Keratinocyte (primary cell): ENCODE measurements at regions not wholly inside any gene's neighbourhood (a gene's known extent, or its start where the extent isn't known, plus 50 kb on each side); places are given as distances from the start of the nearest gene placed in this dataset.

ENCODE experiments used
- DNase-seq: peaks from one replicate; pipeline ENCODE4 v3.0.0-alpha.2; 2011; ENCODE audit warnings: low read depth, missing footprints, low spot score
- FAIRE-seq: peaks from 2 replicates; lab custom pipeline; 2011; peaks lifted over from hg19 to GRCh38; lab: Jason Lieb, UNC
- H2AFZ ChIP-seq: 2 replicates; pipeline ENCODE4 v1.6.0; 2012; ENCODE audit warnings: low read length, control low read depth, inconsistent platforms; ENCODE audit not compliant: control insufficient read depth
- H3K27ac ChIP-seq: 2 replicates; pipeline ENCODE4 v1.5.1; 2011; ENCODE audit warnings: low read length; ENCODE audit not compliant: control insufficient read depth, insufficient read depth
- H3K27me3 ChIP-seq: 3 replicates; pipeline ENCODE4 v1.6.0; 2011; ENCODE audit warnings: low read length; ENCODE audit not compliant: control insufficient read depth, insufficient read depth; ENCODE audit errors: extremely low read depth
- H3K36me3 ChIP-seq, 2 experiments: 2 replicates in 1 of 2; 3 replicates in 1 of 2; pipeline ENCODE4 v1.5.1; 2011; ENCODE audit warnings: low read length in 2 of 2, mild to moderate bottlenecking in 1 of 2; ENCODE audit not compliant: control insufficient read depth in 2 of 2, insufficient read depth in 2 of 2; ENCODE audit errors: extremely low read depth in 1 of 2
- H3K4me1 ChIP-seq: 3 replicates; pipeline ENCODE4 v1.5.1; 2011; ENCODE audit warnings: low read length; ENCODE audit not compliant: control insufficient read depth, insufficient read depth; ENCODE audit errors: extremely low read depth
- H3K4me2 ChIP-seq: 3 replicates; pipeline ENCODE4 v1.6.0; 2011; ENCODE audit warnings: low read depth, low read length; ENCODE audit not compliant: control insufficient read depth, insufficient read depth; ENCODE audit errors: extremely low read depth
- H3K4me3 ChIP-seq, 3 experiments: fragments of 200-600 bp in 1 of 3; sonication (generic) in 1 of 3; 2 replicates in 2 of 3; 3 replicates in 1 of 3; pipeline ENCODE4 v1.5.1; 2011 to 2016; ENCODE audit warnings: low read length in 3 of 3, mild to moderate bottlenecking in 3 of 3, control low read depth in 2 of 3, inconsistent platforms in 1 of 3, low read depth in 1 of 3, mixed read lengths in 1 of 3, mixed run types in 1 of 3, moderate library complexity in 1 of 3; ENCODE audit not compliant: control insufficient read depth in 2 of 3, insufficient read depth in 2 of 3; ENCODE audit errors: extremely low read depth in 1 of 3
- H3K79me2 ChIP-seq: 2 replicates; pipeline ENCODE4 v1.6.0; 2012; ENCODE audit warnings: low read length; ENCODE audit not compliant: control insufficient read depth, insufficient read depth
- H3K9ac ChIP-seq: 3 replicates; pipeline ENCODE4 v1.6.0; 2011; ENCODE audit warnings: low read length; ENCODE audit not compliant: control insufficient read depth, insufficient read depth; ENCODE audit errors: extremely low read depth
- H3K9me1 ChIP-seq: 3 replicates; pipeline ENCODE4 v1.6.0; 2011; ENCODE audit warnings: low read length; ENCODE audit not compliant: control insufficient read depth, insufficient read depth; ENCODE audit errors: extremely low read depth
- H3K9me3 ChIP-seq: 2 replicates; pipeline ENCODE4 v1.5.1; 2012; ENCODE audit warnings: low read depth, low read length; ENCODE audit not compliant: control insufficient read depth
- H4K20me1 ChIP-seq: 3 replicates; pipeline ENCODE4 v1.6.0; 2011; ENCODE audit warnings: low read length; ENCODE audit not compliant: control insufficient read depth, insufficient read depth; ENCODE audit errors: extremely low read depth
- EZH2 ChIP-seq: IDR thresholded peaks from one replicate; pipeline ENCODE4 v1.6.1; 2012; ENCODE audit warnings: inconsistent platforms, mild to moderate bottlenecking, low read length, moderate library complexity
- dilution Hi-C: fragments of 300-500 bp; cut with MboI; formaldehyde crosslinking; loops from one replicate; pipeline ENCODE4 v1.7.0; 2020; ENCODE audit warnings: low sequenced_read_pairs; ENCODE audit not compliant: extremely low pct_ligation_motif_present
- TF ChIP-seq, protein P1 (sequence below), 3 experiments: IDR thresholded peaks in 1 of 3; conservative IDR thresholded peaks in 1 of 3; optimal IDR thresholded peaks in 1 of 3; 2 replicates in 2 of 3; 3 replicates in 1 of 3; pipeline versions ENCODE3 to v1.5.1; 2011; ENCODE audit warnings: low read length in 3 of 3, mild to moderate bottlenecking in 3 of 3, moderate library complexity in 2 of 3, control low read depth in 1 of 3, inconsistent platforms in 1 of 3; ENCODE audit not compliant: insufficient read depth in 2 of 3; ENCODE audit errors: extremely low read depth in 1 of 3

DNA sequence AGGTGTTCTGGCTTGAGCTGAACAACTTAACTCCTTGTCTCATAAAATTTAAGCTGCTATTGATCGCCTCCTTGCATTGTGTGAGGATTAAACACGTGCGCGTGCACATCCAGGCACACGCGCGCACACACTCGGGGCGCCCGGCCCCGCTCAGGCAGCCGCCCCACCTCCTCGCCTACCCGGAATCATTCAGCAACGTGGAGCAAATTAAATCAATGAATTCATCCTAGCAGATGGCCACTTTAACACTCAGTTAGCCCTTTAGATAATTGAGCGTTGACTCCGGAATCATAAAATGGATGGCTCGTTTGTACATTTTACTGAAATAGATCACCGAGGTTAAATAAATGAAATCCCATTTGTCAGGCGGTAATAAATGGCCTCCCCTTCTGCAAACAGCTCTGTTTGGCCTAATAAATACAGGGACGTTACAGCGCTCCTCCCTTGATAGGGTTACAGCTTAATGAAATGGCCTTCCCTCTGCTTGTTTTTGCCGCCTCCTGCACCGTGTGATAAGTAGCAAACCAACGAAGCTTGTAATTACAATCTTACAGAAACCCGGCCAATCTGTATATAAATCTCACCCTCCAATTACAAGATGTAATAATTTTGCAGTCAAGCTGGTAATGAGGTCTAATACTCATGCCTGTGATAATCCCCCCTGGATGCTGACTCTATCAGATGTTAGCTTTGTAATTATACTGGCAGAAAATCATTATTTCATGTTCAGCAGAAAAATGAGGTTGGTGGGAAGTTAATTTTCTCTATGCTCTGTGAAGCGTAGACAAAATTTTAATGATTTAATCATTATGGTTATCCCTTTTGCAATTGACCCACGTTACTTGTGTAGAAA, 229.7 kb upstream of the IRX4 start:
- Histone ChIP-seq H3K79me2 (no peaks in the 10 kb centered on the region), H3K9me3 (no peaks in the 10 kb centered on the region), H3K27me3 (no peaks in the 10 kb centered on the region), H3K4me2 (no peak overlapping the region), H2AFZ (no peak overlapping the region), H3K27ac (no peak overlapping the region), H3K9me1 (no peaks in the 10 kb centered on the region), H3K9ac (no peak overlapping the region), H3K4me3 (no peak overlapping the region), H4K20me1 (no peaks in the 10 kb centered on the region), H3K4me1 (no peaks in the 10 kb centered on the region), H3K36me3 (no peaks in the 10 kb centered on the region)
- DNase-seq (no peak), FAIRE-seq (no peak)
- dilution Hi-C loops, result no loop called here
- TF ChIP-seq EZH2, result no peak
- TF ChIP-seq, protein P1, sequence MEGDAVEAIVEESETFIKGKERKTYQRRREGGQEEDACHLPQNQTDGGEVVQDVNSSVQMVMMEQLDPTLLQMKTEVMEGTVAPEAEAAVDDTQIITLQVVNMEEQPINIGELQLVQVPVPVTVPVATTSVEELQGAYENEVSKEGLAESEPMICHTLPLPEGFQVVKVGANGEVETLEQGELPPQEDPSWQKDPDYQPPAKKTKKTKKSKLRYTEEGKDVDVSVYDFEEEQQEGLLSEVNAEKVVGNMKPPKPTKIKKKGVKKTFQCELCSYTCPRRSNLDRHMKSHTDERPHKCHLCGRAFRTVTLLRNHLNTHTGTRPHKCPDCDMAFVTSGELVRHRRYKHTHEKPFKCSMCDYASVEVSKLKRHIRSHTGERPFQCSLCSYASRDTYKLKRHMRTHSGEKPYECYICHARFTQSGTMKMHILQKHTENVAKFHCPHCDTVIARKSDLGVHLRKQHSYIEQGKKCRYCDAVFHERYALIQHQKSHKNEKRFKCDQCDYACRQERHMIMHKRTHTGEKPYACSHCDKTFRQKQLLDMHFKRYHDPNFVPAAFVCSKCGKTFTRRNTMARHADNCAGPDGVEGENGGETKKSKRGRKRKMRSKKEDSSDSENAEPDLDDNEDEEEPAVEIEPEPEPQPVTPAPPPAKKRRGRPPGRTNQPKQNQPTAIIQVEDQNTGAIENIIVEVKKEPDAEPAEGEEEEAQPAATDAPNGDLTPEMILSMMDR (optimal IDR thresholded peaks at IDR 0.05 in 1 of 3, IDR thresholded peaks at IDR 0.05 in 1 of 3, conservative IDR thresholded peaks at IDR 0.05 in 1 of 3; ENCODE audit: extremely low read depth in 1 of 3, insufficient read depth in 2 of 3, low read length in 3 of 3), result no peak

DNA sequence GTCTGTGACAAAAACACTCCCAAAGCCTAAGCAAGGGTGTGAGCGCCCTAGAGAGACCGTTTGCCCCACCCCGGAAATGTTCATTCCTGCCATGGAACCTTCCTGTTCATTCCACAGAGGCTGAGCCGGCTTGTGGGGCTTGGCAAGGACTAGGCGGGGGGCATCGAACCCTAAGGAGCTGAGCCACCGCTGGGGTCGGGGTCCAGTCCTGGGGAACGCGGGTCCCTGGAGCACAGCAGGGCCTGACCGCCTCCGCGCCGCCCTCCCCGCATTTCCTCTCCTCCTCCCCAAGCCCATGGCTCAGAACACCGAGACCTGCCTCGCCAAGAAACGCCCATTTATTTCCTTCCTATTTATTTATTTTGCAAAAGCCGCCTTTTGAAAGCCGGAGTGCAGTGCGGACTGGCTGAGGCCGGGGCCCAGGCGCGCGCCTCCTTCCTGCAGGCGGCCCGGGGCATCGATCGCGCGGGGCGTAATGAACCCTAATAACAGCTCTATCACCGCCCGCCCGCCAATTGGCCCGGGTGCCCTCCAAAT, 228.9 kb upstream of the IRX4 start:
- DNase-seq (no peak), FAIRE-seq (no peak)
- no peak overlapping the region for H3K27ac ChIP-seq
- H3K36me3 ChIP-seq, result no peaks in the 10 kb centered on the region
- H3K79me2 ChIP-seq, result no peaks in the 10 kb centered on the region
- no peak overlapping the region for H3K4me3 ChIP-seq
- no peaks in the 10 kb centered on the region for H3K4me1 ChIP-seq
- no peaks in the 10 kb centered on the region for H3K9me3 ChIP-seq
- no peaks in the 10 kb centered on the region for H4K20me1 ChIP-seq
- H3K9me1 ChIP-seq, result no peaks in the 10 kb centered on the region
- no peaks in the 10 kb centered on the region for H3K27me3 ChIP-seq
- H3K4me2 ChIP-seq, result no peak overlapping the region
- no peak for TF ChIP-seq EZH2
- TF ChIP-seq, protein P1 (optimal IDR thresholded peaks at IDR 0.05 in 1 of 3, IDR thresholded peaks at IDR 0.05 in 1 of 3, conservative IDR thresholded peaks at IDR 0.05 in 1 of 3; ENCODE audit: extremely low read depth in 1 of 3, insufficient read depth in 2 of 3, low read length in 3 of 3), result no peak
- H3K9ac ChIP-seq, result no peak overlapping the region
- dilution Hi-C loops, result no loop called here
- no peak overlapping the region for H2AFZ ChIP-seq
